HG03575 (cell line): ENCODE measurements at regions not wholly inside any gene's neighbourhood (a gene's known extent, or its start where the extent isn't known, plus 50 kb on each side); places are given as distances from the start of the nearest gene placed in this dataset.

Experiments
- ATAC-seq: cut with Tn5 transposase; IDR thresholded peaks from one replicate; pipeline ENCODE4 v1.9.1; 2021; ENCODE audit not compliant: unreplicated experiment, insufficient number of reproducible peaks, low FRiP score; ENCODE audit errors: extremely low read depth

DNA sequence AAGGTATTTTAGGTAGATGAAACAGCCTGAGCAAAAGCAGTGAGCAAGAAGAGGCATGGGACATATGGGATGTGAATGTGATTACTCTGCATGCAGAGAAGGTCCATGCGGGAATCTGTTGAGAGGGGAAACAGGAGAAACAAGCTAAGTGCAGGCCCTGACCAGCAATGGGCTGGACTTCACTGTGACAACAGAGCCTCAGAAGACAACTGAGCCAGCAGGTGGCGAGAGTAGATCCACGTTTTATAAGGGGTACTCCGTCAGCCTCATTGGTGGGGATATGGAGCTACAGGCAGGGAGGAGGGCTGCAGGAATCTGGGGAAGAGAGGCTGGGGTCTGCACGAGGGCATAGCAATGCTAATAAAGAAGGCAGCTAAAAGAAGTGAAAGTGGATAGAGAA lies 405.9 kb upstream of the LMCD1 start:
- ATAC-seq, result no peak

- no peak for ATAC-seq
Observed at GRCh38 chr3:8097690-8098089, 403.9 kb upstream of the LMCD1 start.

GRCh38 chr3:8103954-8104353 lies 397.7 kb upstream of the LMCD1 start:
- no peak for ATAC-seq

- ATAC-seq, result no peak
Observed at GRCh38 chr3:8106921-8107320, 394.7 kb upstream of the LMCD1 start.

- ATAC-seq, result peak; percentile 97
Observed at GRCh38 chr3:8110966-8111798, 390.4 kb upstream of the LMCD1 start.

- ATAC-seq, result no peak
Observed at GRCh38 chr3:8112587-8112986, 389.0 kb upstream of the LMCD1 start.

GRCh38 chr3:8113626-8114025 lies 388.0 kb upstream of the LMCD1 start:
- no peak for ATAC-seq

DNA sequence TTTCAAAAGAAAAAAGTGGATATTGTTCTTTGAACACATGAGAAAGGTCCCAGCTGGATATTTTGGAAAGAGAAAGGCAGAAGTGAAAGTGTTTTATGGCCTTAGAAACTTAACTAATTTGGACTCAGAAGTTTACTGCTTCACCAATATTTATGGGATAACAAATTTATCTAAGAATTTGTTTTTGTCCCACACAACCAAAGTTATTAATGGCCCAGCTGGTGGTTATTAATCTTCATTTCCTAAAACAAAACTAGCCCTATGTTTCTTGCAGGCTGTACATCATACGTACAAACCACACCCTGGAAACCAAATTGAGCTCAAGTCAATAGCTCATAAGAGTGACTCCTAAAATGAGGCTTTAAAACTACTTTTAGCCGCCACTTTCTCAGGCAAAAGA lies 372.9 kb upstream of the LMCD1 start:
- ATAC-seq, result no peak

DNA sequence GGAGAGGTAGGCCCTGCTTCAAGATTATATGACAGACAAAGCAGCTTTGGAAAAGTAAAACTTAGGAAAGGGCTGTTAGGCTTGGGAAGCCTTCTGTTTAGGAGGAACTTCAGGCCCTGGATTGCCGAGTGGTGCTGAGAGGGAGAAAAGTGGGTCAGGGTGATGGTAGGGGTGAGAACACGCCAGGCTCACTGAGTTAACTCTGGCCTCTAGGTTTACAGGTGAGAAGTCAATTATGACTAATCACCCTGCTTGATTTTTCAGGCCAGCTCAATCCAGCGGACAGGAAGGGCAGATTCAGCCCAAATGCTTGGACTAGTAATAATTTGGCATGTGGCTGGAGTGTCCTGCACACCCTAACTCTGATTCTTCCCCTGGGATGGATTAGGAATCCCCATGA lies 365.1 kb upstream of the LMCD1 start:
- no peak for ATAC-seq

DNA sequence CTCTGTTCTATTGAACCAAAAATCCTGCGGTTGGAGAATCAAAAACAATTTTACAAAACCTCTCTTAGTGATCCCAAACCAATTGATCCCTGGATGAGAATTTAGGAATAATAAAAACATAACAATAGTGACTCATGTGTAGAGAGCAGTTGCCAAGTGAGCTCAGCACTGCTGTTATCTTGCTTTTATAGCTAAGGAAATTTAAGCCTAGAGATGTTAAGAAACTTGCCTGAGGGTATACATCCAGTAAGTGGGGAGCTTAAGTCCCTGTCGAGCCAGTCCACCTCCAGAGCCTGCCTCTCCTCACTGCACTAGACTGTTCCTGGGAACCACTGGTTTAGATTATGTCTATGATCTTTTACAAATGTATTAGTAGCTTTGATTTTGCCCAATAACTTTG lies 358.4 kb upstream of the LMCD1 start:
- no peak for ATAC-seq

- ATAC-seq, result no peak
Observed at GRCh38 chr3:8145661-8146060, 356.0 kb upstream of the LMCD1 start.

GRCh38 chr3:8147711-8148110 lies 353.9 kb upstream of the LMCD1 start:
- no peak for ATAC-seq

- no peak for ATAC-seq
Observed at GRCh38 chr3:8152821-8153418, 348.7 kb upstream of the LMCD1 start.

- no peak for ATAC-seq
Observed at GRCh38 chr3:8153800-8154199, 347.8 kb upstream of the LMCD1 start.

DNA sequence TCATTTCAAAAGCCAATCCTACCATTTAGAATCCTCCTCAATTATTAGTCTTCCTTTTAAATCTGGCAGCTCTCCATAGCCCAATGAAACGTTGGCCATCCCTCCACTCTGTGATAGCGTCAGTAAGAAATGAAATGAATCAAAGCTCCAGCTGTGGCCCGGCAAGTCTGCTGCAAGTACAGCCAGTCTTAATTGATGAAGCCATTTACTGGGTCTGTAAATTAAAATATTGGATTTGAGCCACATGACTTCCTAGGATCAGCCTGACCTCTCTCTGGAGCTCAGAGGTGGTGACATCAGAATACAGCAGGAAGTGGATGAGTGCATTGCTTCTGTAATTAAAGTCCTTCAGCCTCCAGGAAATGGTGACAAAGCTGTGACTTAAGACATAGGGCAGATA lies 347.0 kb upstream of the LMCD1 start:
- ATAC-seq, result no peak

DNA sequence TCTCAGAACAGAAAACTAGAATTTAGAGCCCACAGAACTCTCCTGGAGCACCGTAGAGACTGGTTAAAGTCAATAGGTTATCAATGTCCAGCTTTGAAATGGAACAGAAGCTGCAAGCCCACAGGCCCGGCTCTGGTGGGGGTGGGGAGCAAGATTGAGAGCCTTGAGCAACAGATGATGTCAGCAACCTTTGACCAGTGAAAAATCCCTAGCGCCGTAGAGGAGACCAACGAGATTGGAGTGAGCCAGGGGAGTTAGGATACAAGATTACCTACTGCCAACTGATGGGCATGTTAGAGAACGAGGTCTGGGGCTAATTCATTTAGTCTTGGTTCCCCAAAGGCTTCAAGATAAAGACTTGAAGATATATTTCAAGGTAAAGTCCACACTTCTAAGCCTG lies 345.5 kb upstream of the LMCD1 start:
- no peak for ATAC-seq

DNA sequence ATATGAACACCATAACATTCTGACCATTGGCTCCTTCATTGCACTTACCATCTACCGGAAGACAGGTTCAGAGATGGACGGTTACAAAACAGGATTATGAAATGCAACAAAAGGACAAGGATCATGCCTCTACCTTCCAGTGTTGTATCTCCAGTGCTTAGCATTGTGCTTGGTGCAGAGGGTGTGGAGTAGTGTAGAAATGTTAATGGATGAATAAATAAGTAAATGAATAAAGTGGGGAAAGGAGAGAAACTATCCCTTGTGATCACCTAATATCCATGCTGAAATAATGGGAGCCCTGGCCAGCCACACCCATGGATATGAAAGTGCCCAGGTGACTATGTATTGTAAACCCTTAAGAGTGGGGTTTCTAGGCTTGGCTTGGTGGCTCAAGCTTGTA lies 344.8 kb upstream of the LMCD1 start:
- ATAC-seq, result no peak

DNA sequence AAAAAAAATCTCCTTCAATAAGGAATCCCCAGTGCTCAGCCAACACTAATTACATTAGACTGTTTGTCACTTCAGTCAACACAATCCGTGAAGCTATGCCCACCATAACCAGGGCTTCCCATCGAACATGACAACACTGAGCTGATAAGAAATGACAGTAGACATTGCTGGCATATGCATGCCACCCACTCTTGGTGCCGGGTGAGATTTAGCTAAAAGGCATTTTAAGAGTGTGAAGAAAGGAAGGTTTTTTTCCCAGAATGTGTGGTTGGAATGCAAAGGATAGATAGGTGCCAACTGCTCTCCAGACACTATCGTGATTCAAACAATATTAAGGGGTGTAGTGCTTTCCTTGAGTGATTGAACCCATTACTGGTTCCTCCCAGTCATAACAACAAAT lies 344.0 kb upstream of the LMCD1 start:
- no peak for ATAC-seq

GRCh38 chr3:8164145-8164544 lies 337.5 kb upstream of the LMCD1 start:
- no peak for ATAC-seq

GRCh38 chr3:8166014-8166413 lies 335.6 kb upstream of the LMCD1 start:
- ATAC-seq, result no peak
